ENCODE measurements at regions not wholly inside any gene's neighbourhood (a gene's known extent, or its start where the extent isn't known, plus 50 kb on each side); places are given as distances from the start of the nearest gene placed in this dataset.

DNA sequence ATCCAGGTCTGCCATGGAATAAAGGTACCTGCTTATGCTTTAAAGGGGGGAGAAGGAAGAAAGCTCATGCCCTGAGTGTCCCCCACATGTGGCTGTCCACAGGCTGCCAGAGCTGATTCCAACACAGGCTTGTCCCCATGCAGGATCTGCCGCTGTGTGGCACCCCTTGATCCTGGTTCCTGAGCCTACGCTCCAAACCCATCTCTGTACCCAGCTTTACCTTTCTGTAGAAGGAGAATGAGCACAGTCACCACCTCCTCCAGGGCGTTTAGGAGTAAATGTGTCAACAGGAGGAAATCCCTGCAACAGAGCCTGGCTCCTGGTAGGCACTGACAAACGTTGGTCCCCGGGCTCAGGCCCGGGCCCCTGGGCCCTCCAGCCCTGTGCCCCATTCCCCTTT is 175.6 kb downstream of the RBFOX3 start:
- TF ChIP-seq GATA2 (IDR thresholded peaks at IDR 0.05; ENCODE audit: low read depth, low read length) (no peak), GATA3 (IDR thresholded peaks at IDR 0.05; ENCODE audit: low read depth, low read length) (no peak)

All from SH-SY5Y (cell line).